Right atrium auricular region (tissue), 2 donors: ENCODE measurements at regions not wholly inside any gene's neighbourhood (a gene's known extent, or its start where the extent isn't known, plus 50 kb on each side); places are given as distances from the start of the nearest gene placed in this dataset.

Experiments
- DNase-seq: peaks from one replicate; pipeline ENCODE4 v3.0.0-alpha.2; 2019; ENCODE audit warnings: low spot score
- H3K27ac ChIP-seq, 2 donors: fragments of 200-600 bp; sonication (generic); 1 replicate in 1 of 2; 2 replicates in 1 of 2; pipeline ENCODE4 v1.5.1; 2016 to 2019
- H3K27me3 ChIP-seq, 2 donors: fragments of 200-600 bp; sonication (generic); one replicate each; pipeline versions ENCODE4 v1.5.1 to v1.6.0; 2017 to 2019
- H3K36me3 ChIP-seq: fragments of 200-600 bp; sonication (generic); one replicate; pipeline ENCODE4 v1.5.1; 2016
- H3K4me1 ChIP-seq, 2 donors: fragments of 200-600 bp; sonication (generic); one replicate each; pipeline versions ENCODE4 v1.5.1 to v1.6.0; 2017 to 2019
- H3K4me3 ChIP-seq, 2 donors: fragments of 200-600 bp; sonication (generic); 1 replicate in 1 of 2; 2 replicates in 1 of 2; pipeline ENCODE4 v1.5.1; 2017 to 2019; ENCODE audit warnings: mild to moderate bottlenecking in 1 of 2, moderate library complexity in 1 of 2
- H3K9me3 ChIP-seq, 2 donors: fragments of 200-600 bp; sonication (generic); one replicate each; pipeline ENCODE4 v1.5.1; 2019
- TF ChIP-seq, protein P1 (sequence below), 2 donors: fragments of 200-600 bp; sonication (generic); IDR thresholded peaks; one replicate each; pipeline ENCODE4 v1.5.1; 2019; ENCODE audit warnings: antibody characterized with exemption in 2 of 2

DNA sequence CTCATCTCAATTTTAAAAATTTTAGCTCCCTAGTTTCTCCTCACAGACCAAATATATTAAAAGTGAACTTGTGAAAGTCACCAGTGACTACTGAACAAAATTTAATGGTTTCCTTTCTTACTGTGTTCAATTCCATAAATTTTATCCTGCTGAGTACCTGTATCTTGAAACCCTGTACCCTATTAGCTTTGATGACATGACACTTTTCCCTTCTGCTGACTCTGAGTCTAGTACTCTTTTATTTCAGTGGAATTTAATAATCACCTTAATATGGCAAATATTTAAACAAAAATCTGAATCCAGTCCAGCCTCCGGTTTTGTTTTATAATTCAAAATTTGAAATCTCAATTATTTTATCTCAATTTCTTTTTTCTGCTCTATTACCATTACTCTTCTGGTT is 203.1 kb upstream of the NUDT6 start:
- DNase-seq = no peak
- no peaks in the 10 kb centered on the region for H3K4me1 ChIP-seq
- no peaks in the 10 kb centered on the region for H3K9me3 ChIP-seq
- TF ChIP-seq, protein P1, sequence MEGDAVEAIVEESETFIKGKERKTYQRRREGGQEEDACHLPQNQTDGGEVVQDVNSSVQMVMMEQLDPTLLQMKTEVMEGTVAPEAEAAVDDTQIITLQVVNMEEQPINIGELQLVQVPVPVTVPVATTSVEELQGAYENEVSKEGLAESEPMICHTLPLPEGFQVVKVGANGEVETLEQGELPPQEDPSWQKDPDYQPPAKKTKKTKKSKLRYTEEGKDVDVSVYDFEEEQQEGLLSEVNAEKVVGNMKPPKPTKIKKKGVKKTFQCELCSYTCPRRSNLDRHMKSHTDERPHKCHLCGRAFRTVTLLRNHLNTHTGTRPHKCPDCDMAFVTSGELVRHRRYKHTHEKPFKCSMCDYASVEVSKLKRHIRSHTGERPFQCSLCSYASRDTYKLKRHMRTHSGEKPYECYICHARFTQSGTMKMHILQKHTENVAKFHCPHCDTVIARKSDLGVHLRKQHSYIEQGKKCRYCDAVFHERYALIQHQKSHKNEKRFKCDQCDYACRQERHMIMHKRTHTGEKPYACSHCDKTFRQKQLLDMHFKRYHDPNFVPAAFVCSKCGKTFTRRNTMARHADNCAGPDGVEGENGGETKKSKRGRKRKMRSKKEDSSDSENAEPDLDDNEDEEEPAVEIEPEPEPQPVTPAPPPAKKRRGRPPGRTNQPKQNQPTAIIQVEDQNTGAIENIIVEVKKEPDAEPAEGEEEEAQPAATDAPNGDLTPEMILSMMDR (IDR thresholded peaks at IDR 0.05) = no peak
- no peak overlapping the region for H3K27ac ChIP-seq
- no peaks in the 10 kb centered on the region for H3K27me3 ChIP-seq
- no peak overlapping the region for H3K4me3 ChIP-seq
- no peaks in the 10 kb centered on the region for H3K36me3 ChIP-seq

DNA sequence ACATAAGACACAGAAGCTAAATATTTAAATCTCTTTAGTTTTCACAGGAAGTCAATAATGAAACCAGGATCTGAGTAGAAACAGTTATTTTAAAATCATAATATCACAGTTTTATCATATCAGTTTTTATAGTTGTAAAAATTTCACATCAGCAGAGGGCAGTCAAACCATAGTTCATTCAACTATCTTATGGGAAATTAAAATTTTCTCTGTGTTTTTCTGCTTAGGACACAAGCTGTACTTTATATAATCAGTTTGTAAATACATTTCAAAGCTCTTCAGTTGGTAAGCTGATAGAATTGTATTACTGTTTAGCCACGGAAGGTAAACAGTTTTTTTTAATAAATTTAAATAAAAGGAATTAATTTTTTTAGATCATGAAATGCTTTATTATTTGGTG is 204.8 kb upstream of the NUDT6 start:
- DNase-seq = no peak
- H3K4me1 ChIP-seq = no peaks in the 10 kb centered on the region
- no peaks in the 10 kb centered on the region for H3K27me3 ChIP-seq
- H3K4me3 ChIP-seq = no peak overlapping the region
- no peaks in the 10 kb centered on the region for H3K9me3 ChIP-seq
- no peak overlapping the region for H3K27ac ChIP-seq
- no peaks in the 10 kb centered on the region for H3K36me3 ChIP-seq
- TF ChIP-seq, protein P1 (IDR thresholded peaks at IDR 0.05) = peak; percentile 27 to 60

DNA sequence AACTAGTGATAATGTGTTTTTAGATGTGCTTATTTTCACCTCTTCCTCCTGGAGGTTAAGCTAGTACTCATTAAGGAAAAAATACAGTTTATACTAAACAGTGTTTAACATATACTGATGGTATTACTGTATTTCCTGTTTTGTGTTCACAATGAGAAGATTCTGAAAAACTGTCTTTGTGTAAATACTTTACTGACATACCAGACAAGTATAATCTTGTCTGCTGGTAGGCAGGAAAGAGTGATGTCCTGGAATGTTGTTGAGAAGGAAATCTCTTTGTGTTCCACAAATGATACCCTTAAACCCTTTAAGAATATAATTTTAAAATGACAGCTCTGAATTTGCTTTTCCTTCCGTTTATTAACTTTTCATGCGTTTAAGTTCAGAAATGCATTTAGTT is 205.5 kb upstream of the NUDT6 start:
- H3K27ac ChIP-seq = no peak overlapping the region
- H3K27me3 ChIP-seq = no peaks in the 10 kb centered on the region
- no peak for DNase-seq
- no peaks in the 10 kb centered on the region for H3K36me3 ChIP-seq
- no peaks in the 10 kb centered on the region for H3K4me1 ChIP-seq
- no peak overlapping the region for H3K4me3 ChIP-seq
- H3K9me3 ChIP-seq = no peaks in the 10 kb centered on the region
- TF ChIP-seq, protein P1 (IDR thresholded peaks at IDR 0.05) = no peak

DNA sequence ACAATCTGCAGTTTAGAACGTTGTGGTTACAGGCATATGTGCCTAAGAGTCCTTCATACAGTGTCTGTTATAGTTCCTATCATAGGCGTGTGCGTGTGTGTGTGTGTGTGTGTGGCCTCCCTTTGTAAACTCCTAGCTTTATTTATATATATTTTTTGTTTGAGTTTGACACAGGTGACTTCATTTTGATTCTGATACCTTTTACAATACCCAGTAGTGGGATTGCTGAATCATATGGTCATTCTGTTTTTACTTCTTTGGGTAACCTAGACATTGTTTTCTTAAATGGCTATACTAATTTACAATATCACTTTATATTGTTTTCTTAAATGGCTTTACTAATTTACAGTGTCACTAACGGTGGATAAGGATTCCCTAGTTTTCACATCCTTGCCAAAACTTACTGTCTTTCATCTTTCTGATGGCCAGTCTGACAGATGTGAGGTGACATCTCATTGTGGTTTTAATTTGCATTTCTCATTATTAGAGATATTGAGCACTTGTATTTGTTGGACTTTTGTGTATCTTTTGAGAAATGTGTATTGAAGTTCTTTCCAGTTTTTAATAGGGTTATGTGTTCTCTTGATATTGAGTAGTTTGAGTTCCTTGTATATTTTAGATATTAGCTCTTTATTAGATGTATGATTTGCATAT is 211.1 kb upstream of the NUDT6 start:
- TF ChIP-seq, protein P1 (IDR thresholded peaks at IDR 0.05) = no peak
- Histone ChIP-seq H3K9me3 (no peaks in the 10 kb centered on the region), H3K27ac (no peak overlapping the region), H3K27me3 (no peaks in the 10 kb centered on the region), H3K4me3 (no peak overlapping the region), H3K36me3 (no peaks in the 10 kb centered on the region), H3K4me1 (no peaks in the 10 kb centered on the region)
- no peak for DNase-seq

DNA sequence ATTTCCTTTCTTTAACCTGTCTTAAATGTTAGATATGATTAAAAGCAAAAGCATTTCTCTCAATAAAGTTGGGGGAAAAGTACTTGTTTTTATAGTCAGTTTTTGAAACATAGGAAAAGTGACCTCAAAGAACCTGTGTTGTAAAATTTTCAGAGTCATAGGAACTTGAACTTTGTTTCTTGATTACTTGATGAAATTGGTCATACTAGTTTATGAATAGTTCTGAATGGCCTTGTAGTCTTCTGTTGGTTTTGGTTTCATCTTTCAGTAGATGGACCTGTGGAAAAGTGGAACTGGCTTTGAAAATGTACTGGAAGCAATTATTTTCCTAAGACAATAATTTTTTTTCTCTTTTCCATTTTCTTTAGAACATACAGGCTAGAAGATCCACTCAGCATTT is 222.2 kb upstream of the NUDT6 start:
- H3K9me3 ChIP-seq = no peaks in the 10 kb centered on the region
- TF ChIP-seq, protein P1 (IDR thresholded peaks at IDR 0.05) = no peak
- no peak overlapping the region for H3K27ac ChIP-seq
- no peak overlapping the region for H3K4me3 ChIP-seq
- no peaks in the 10 kb centered on the region for H3K4me1 ChIP-seq
- DNase-seq = no peak
- H3K36me3 ChIP-seq = no peaks in the 10 kb centered on the region
- no peaks in the 10 kb centered on the region for H3K27me3 ChIP-seq

DNA sequence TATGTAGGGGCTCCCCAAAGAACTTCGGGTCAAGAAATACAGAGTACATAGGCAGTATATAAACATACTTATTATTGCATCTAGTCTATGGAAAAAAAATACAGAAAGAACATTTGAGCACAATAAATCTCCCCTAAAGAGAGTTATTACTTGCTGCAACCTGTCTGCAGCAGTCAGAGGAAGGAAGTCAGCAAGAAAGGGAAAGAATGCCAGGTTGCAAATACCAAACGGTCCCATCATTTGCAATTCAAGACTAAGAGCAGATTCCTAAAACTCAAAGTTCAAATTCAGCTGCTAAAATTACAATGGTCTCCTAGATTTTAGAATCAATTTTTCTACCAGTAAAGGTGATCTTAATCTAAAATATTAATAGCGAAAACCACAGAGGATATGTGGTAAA is 236.2 kb upstream of the NUDT6 start:
- Histone ChIP-seq H3K4me1 (no peaks in the 10 kb centered on the region), H3K27me3 (no peaks in the 10 kb centered on the region), H3K27ac (no peak overlapping the region), H3K36me3 (no peaks in the 10 kb centered on the region), H3K9me3 (no peaks in the 10 kb centered on the region), H3K4me3 (no peak overlapping the region)
- no peak for DNase-seq
- TF ChIP-seq, protein P1 (IDR thresholded peaks at IDR 0.05) = no peak
